ENCODE measurements at regions not wholly inside any gene's neighbourhood (a gene's known extent, or its start where the extent isn't known, plus 50 kb on each side); places are given as distances from the start of the nearest gene placed in this dataset.

- Histone ChIP-seq H3K9me1 (replicated peaks; ENCODE audit: control insufficient read depth, extremely low read depth, insufficient read depth, low read length) (no peaks in the 10 kb centered on the region), H3K79me2 (ENCODE audit: control insufficient read depth, insufficient read depth, low read length) (no peaks in the 10 kb centered on the region), H2AFZ (ENCODE audit: low read depth, low read length) (no peak overlapping the region), H3K4me3 (replicated peaks in 1 of 3; ENCODE audit: insufficient read depth in 1 of 3, low read depth in 1 of 3, low read length in 3 of 3) (no peak overlapping the region), H3K27me3 (ENCODE audit: control insufficient read depth in 2 of 2, insufficient read depth in 2 of 2, low read length in 2 of 2) (no peaks in the 10 kb centered on the region), H3K27ac (ENCODE audit: insufficient read depth, low read depth, low read length) (no peak overlapping the region), H3K9me3 (replicated peaks; ENCODE audit: control insufficient read depth, insufficient read depth, low read length) (no peaks in the 10 kb centered on the region), H3K4me1 (ENCODE audit: control insufficient read depth, extremely low read depth, insufficient read depth, low read length) (no peaks in the 10 kb centered on the region), H4K20me1 (replicated peaks; ENCODE audit: control insufficient read depth, extremely low read depth, insufficient read depth, low read length) (no peaks in the 10 kb centered on the region), H3K36me3 (ENCODE audit: control insufficient read depth in 2 of 2, extremely low read depth in 1 of 2, insufficient read depth in 2 of 2, low read length in 2 of 2) (no peaks in the 10 kb centered on the region), H3K9ac (replicated peaks; ENCODE audit: extremely low read depth, insufficient read depth, low read length) (no peak overlapping the region), H3K4me2 (ENCODE audit: insufficient read depth, low read length) (no peak overlapping the region)
- FAIRE-seq, result no peak
- TF ChIP-seq POLR2A (IDR thresholded peaks at IDR 0.05; ENCODE audit: low read depth, low read length) (no peak), JUN (IDR thresholded peaks at IDR 0.05; ENCODE audit: borderline replicate concordance, insufficient read depth, insufficient read length, low read depth) (no peak), POLR2AphosphoS5 (IDR thresholded peaks at IDR 0.05; ENCODE audit: insufficient read depth, low read depth, low read length) (no peak), MYC (IDR thresholded peaks at IDR 0.05; ENCODE audit: low read depth, low read length) (no peak), CTCF (IDR thresholded peaks at IDR 0.05; ENCODE audit: extremely low read depth in 1 of 2, insufficient read depth in 1 of 2, low read depth in 1 of 2, low read length in 2 of 2) (no peak), FOS (IDR thresholded peaks at IDR 0.05; ENCODE audit: borderline replicate concordance, insufficient read depth, low read length) (no peak), GATA2 (IDR thresholded peaks at IDR 0.05; ENCODE audit: insufficient read depth, insufficient read length, low read depth, low read length) (no peak), MAX (IDR thresholded peaks at IDR 0.05; ENCODE audit: insufficient read depth, insufficient read length) (no peak), EZH2 (IDR thresholded peaks at IDR 0.05; ENCODE audit: borderline replicate concordance, low read depth, low read length, severe bottlenecking) (no peak)
- ChIA-PET CTCF (no interaction called here), POLR2A (no interaction called here)
- intact Hi-C loops (cut with micrococcal nuclease), result no loop called here
- BruUV-seq (replicated peaks), result no TSS peak
- dilution Hi-C loops (cut with MboI; ENCODE audit: extremely low pct_ligation_motif_present, low sequenced_read_pairs), result no loop called here
- DNase-seq (ENCODE audit: low read depth, low spot score), result no peak
Measured at GRCh38 chr6:23688650-23689049, 437.4 kb upstream of the NRSN1 start.
